K562 (cell line): ENCODE measurements at regions not wholly inside any gene's neighbourhood (a gene's known extent, or its start where the extent isn't known, plus 50 kb on each side); places are given as distances from the start of the nearest gene placed in this dataset.

ENCODE experiments used
- ARNT ChIP-seq, 2 experiments: fragments of 450-650 bp; IDR thresholded peaks; 2 replicates each; pipeline ENCODE4 v1.6.1; 2016; ENCODE audit warnings: mild to moderate bottlenecking in 1 of 2
- CHCHD3 ChIP-seq: fragments of 250-450 bp; sonication (Bioruptor Pico); IDR thresholded peaks from 2 replicates; pipeline ENCODE4 v2.1.2; 2022; ENCODE audit warnings: mild to moderate bottlenecking
- DMBX1 ChIP-seq: fragments of 250-450 bp; sonication (Bioruptor Pico); IDR thresholded peaks from 2 replicates; pipeline ENCODE4 v1.8.0; 2022; ENCODE audit warnings: inconsistent platforms, mild to moderate bottlenecking, moderate library complexity, borderline replicate concordance
- ELF1 ChIP-seq: fragments of 200-800 bp; sonication (Bioruptor generic); IDR thresholded peaks from 2 replicates; pipeline ENCODE4 v1.6.1; 2016; ENCODE audit warnings: missing genetic modification characterization, missing compliant biosample characterization
- FUS ChIP-seq: fragments of 200-400 bp; formaldehyde crosslinking; optimal IDR thresholded peaks from 2 replicates; pipeline ENCODE3; 2017; ENCODE audit warnings: low read depth, low read length
- ILF3 ChIP-seq: fragments of 450-650 bp; IDR thresholded peaks from 2 replicates; pipeline ENCODE4 v1.6.1; 2018; ENCODE audit warnings: antibody characterized with exemption, mild to moderate bottlenecking, moderate library complexity, borderline replicate concordance
- KDM4B ChIP-seq, 2 experiments: fragments of 450-650 bp in 1 of 2; sonication (generic) in 1 of 2; IDR thresholded peaks; 2 replicates each; pipeline ENCODE4 v1.6.1; 2016 to 2017; ENCODE audit warnings: borderline replicate concordance in 2 of 2, antibody characterized with exemption in 1 of 2, low read depth in 1 of 2, mild to moderate bottlenecking in 1 of 2
- KLF16 ChIP-seq: IDR thresholded peaks from 2 replicates; pipeline ENCODE4 v1.6.1; 2016; ENCODE audit warnings: antibody characterized with exemption
- MCM7 ChIP-seq, 2 experiments: fragments of 450-650 bp; IDR thresholded peaks; 2 replicates each; pipeline ENCODE4 v1.6.1; 2016 to 2018
- NRF1 ChIP-seq, 2 experiments: fragments of 450-650 bp; IDR thresholded peaks in 1 of 2; conservative IDR thresholded peaks in 1 of 2; 2 replicates each; pipeline ENCODE4 v1.6.1; 2014; ENCODE audit warnings: mild to moderate bottlenecking in 2 of 2
- RBM14 ChIP-seq: fragments of 200-400 bp; formaldehyde crosslinking; IDR thresholded peaks from 2 replicates; pipeline ENCODE4 v1.6.1; 2018; ENCODE audit warnings: low read depth, mild to moderate bottlenecking, low read length, moderate library complexity, borderline replicate concordance; ENCODE audit not compliant: insufficient read depth
- SAFB2 ChIP-seq: fragments of 200-400 bp; formaldehyde crosslinking; IDR thresholded peaks from 2 replicates; pipeline ENCODE4 v1.6.1; 2018; ENCODE audit warnings: borderline replicate concordance, low read length, low read depth, moderate library complexity; ENCODE audit not compliant: severe bottlenecking
- SETDB1 ChIP-seq: IDR thresholded peaks from one replicate; pipeline ENCODE4 v1.6.1; 2012; ENCODE audit warnings: low read length, control low read depth, inconsistent platforms
- SMARCE1 ChIP-seq: fragments of 450-650 bp; IDR thresholded peaks from 2 replicates; pipeline ENCODE4 v1.7.1; 2016; ENCODE audit warnings: mild to moderate bottlenecking
- SRSF1 ChIP-seq: fragments of 200-400 bp; formaldehyde crosslinking; IDR thresholded peaks from 2 replicates; pipeline ENCODE4 v1.6.1; 2017; ENCODE audit warnings: mild to moderate bottlenecking, low read depth, low read length, moderate library complexity
- TOE1 ChIP-seq, 2 experiments: fragments of 450-650 bp in 1 of 2; sonication (generic) in 1 of 2; formaldehyde crosslinking in 1 of 2; IDR thresholded peaks; 2 replicates each; pipeline versions ENCODE4 v1.7.1 to v1.8.0; 2016 to 2022; ENCODE audit warnings: borderline replicate concordance in 2 of 2, mild to moderate bottlenecking in 2 of 2, antibody characterized with exemption in 1 of 2, inconsistent platforms in 1 of 2, low read depth in 1 of 2, missing genetic modification reagents in 1 of 2, moderate library complexity in 1 of 2
- U2AF1 ChIP-seq: fragments of 200-400 bp; formaldehyde crosslinking; optimal IDR thresholded peaks from 2 replicates; pipeline ENCODE3; 2017; ENCODE audit warnings: mild to moderate bottlenecking, low read depth, low read length, moderate library complexity
- XRCC3 ChIP-seq: fragments of 450-650 bp; IDR thresholded peaks from 2 replicates; pipeline ENCODE4 v1.6.1; 2017; ENCODE audit warnings: mild to moderate bottlenecking, moderate library complexity
- ZC3H11A ChIP-seq: IDR thresholded peaks from 2 replicates; pipeline ENCODE4 v1.6.1; 2012; ENCODE audit warnings: low read depth, low read length, improper control_type of control experiment
- ZKSCAN1 ChIP-seq: fragments of 150-350 bp; IDR thresholded peaks from 2 replicates; pipeline ENCODE4 v1.6.1; 2016; ENCODE audit warnings: low read depth, low read length
- ZNF347 ChIP-seq: fragments of 450-650 bp; formaldehyde crosslinking; IDR thresholded peaks from 2 replicates; pipeline ENCODE4 v1.4.0; 2020; ENCODE audit warnings: low read depth, mild to moderate bottlenecking, moderate library complexity
- ZNF561 ChIP-seq: fragments of 450-650 bp; formaldehyde crosslinking; conservative IDR thresholded peaks from 2 replicates; pipeline ENCODE4 v1.4.0; 2020; ENCODE audit warnings: mild to moderate bottlenecking, moderate library complexity
- ZNF583 ChIP-seq: fragments of 250-450 bp; sonication (Bioruptor Pico); IDR thresholded peaks from 2 replicates; pipeline ENCODE4 v1.4.0; 2020
- TF ChIP-seq, protein P1 (sequence below): fragments of 250-450 bp; sonication (Bioruptor Pico); IDR thresholded peaks from 2 replicates; pipeline ENCODE4 v1.9.0; 2021; ENCODE audit warnings: mild to moderate bottlenecking
- TF ChIP-seq, protein P2 (sequence below): fragments of 250-450 bp; sonication (Bioruptor Pico); IDR thresholded peaks from 2 replicates; pipeline ENCODE4 v1.5.0; 2020; ENCODE audit warnings: mild to moderate bottlenecking
- TF ChIP-seq, protein P3 (sequence below): fragments of 250-450 bp; sonication (Bioruptor Pico); IDR thresholded peaks from 2 replicates; pipeline ENCODE4 v1.8.0; 2021; ENCODE audit warnings: moderate library complexity, mild to moderate bottlenecking, inconsistent platforms
- TF ChIP-seq, protein P4 (sequence below): fragments of 250-450 bp; sonication (Bioruptor Pico); IDR thresholded peaks from 2 replicates; pipeline ENCODE4 v1.4.0; 2020
- TF ChIP-seq, protein P5 (sequence below): fragments of 250-450 bp; sonication (Bioruptor Pico); IDR thresholded peaks from 2 replicates; pipeline ENCODE4 v1.8.0; 2022; ENCODE audit warnings: moderate library complexity, mild to moderate bottlenecking, inconsistent platforms

DNA sequence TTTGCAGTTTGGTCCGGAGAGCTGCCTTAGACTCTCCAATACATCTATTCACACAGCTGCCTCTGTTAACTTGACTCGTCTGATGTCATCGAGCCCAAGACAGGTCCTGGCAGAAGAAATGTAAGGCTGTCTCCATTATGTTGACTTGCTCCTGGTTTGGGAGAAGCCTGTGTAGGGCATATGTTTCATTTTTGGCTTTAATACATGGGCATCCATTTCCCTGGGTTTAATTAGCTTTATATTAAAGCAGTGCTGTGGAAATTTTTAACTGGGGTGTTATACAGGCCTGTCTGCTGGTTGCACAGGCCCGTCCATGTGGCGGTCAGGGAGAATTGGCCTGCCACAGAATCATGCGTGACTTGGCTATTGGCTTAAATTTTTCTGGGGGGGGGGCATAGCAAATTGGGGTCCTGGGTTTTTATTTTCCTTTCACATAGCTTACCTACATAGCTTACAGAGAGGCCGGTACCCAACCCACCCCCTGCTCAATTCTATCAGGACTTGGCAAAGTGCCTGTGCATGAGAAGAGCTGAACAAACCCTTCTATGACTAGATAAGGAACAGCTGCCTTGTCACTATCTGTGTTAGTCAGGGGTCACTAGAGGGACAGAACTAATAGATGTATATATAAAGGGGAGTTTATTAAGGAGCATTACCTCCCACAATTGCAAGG is 123.5 kb upstream of the WDR1 start (continued):
- TF ChIP-seq MCM7 (IDR thresholded peaks at IDR 0.05) (no peak), ELF1 (tag) (no peak; the same call in 1 of the 2 replicates), RBM14 (no peak), ZC3H11A (no peak), SAFB2 (no peak), ZKSCAN1 (no peak), FUS (no peak), ILF3 (no peak), DMBX1 (CRISPR knock-in tag) (no peak), TOE1 (IDR thresholded peaks at IDR 0.05; ENCODE audit: borderline replicate concordance) (no peak), TOE1 (CRISPR knock-in tag; IDR thresholded peaks at IDR 0.05; ENCODE audit: borderline replicate concordance, low read depth) (no peak), NRF1 (conservative IDR thresholded peaks at IDR 0.05 in 1 of 2, IDR thresholded peaks at IDR 0.05 in 1 of 2) (peak in 1 of 2 experiments; percentile 9; a peak in 1 of 4 replicates), KDM4B (IDR thresholded peaks at IDR 0.05; ENCODE audit: borderline replicate concordance in 2 of 2, low read depth in 1 of 2) (no peak), U2AF1 (no peak), ZNF347 (CRISPR knock-in tag) (no peak), ZNF561 (CRISPR knock-in tag) (no peak), ARNT (IDR thresholded peaks at IDR 0.05) (0 out of 4 replicates have a peak, but pooled peaks of 1 of the 2 experiments have one; percentile 31), ZNF583 (CRISPR knock-in tag) (no peak), CHCHD3 (CRISPR knock-in tag) (no peak), XRCC3 (no peak), SMARCE1 (no peak), KLF16 (no peak), SETDB1 (no peak), SRSF1 (no peak)
- TF ChIP-seq, protein P1, sequence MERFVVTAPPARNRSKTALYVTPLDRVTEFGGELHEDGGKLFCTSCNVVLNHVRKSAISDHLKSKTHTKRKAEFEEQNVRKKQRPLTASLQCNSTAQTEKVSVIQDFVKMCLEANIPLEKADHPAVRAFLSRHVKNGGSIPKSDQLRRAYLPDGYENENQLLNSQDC, result no peak
- TF ChIP-seq, protein P2, sequence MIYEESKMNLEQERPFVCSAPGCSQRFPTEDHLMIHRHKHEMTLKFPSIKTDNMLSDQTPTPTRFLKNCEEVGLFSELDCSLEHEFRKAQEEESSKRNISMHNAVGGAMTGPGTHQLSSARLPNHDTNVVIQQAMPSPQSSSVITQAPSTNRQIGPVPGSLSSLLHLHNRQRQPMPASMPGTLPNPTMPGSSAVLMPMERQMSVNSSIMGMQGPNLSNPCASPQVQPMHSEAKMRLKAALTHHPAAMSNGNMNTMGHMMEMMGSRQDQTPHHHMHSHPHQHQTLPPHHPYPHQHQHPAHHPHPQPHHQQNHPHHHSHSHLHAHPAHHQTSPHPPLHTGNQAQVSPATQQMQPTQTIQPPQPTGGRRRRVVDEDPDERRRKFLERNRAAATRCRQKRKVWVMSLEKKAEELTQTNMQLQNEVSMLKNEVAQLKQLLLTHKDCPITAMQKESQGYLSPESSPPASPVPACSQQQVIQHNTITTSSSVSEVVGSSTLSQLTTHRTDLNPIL (CRISPR knock-in tag), result no peak
- TF ChIP-seq, protein P3, sequence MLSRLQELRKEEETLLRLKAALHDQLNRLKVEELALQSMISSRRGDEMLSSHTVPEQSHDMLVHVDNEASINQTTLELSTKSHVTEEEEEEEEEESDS, result no peak
- TF ChIP-seq, protein P4, sequence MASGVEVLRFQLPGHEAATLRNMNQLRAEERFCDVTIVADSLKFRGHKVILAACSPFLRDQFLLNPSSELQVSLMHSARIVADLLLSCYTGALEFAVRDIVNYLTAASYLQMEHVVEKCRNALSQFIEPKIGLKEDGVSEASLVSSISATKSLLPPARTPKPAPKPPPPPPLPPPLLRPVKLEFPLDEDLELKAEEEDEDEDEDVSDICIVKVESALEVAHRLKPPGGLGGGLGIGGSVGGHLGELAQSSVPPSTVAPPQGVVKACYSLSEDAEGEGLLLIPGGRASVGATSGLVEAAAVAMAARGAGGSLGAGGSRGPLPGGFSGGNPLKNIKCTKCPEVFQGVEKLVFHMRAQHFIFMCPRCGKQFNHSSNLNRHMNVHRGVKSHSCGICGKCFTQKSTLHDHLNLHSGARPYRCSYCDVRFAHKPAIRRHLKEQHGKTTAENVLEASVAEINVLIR, result peak; percentile 38
- TF ChIP-seq, protein P5, sequence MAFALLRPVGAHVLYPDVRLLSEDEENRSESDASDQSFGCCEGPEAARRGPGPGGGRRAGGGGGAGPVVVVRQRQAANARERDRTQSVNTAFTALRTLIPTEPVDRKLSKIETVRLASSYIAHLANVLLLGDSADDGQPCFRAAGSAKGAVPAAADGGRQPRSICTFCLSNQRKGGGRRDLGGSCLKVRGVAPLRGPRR, result peak; percentile 7; the same call in 1 of the 2 replicates
